NCI-H187 (cell line): ENCODE measurements at regions not wholly inside any gene's neighbourhood (a gene's known extent, or its start where the extent isn't known, plus 50 kb on each side); places are given as distances from the start of the nearest gene placed in this dataset.
"Not testable (repeated sequence)": the region's sequence is repeated elsewhere in the genome, so short reads cannot be mapped to it uniquely, and the experiment has no call there.

Experiments
- DNase-seq, 2 experiments: peaks; one replicate each; lab custom pipeline; 2025; lab: John Stamatoyannopoulos, UW

GRCh38 chr4:189514209-189514608 lies 426.5 kb upstream of the FRG1 start:
- DNase-seq, result no peak

- no peak for DNase-seq
These were observed 423.8 kb upstream of the FRG1 start for GRCh38 chr4:189516902-189517301.

- DNase-seq, result no peak
These were observed 421.5 kb upstream of the FRG1 start for GRCh38 chr4:189519186-189519585.

GRCh38 chr4:189525304-189525703 lies 415.4 kb upstream of the FRG1 start:
- no peak for DNase-seq

GRCh38 chr4:189530848-189531247 lies 409.8 kb upstream of the FRG1 start:
- DNase-seq, result no peak

- DNase-seq, result no peak
These were observed 407.1 kb upstream of the FRG1 start for GRCh38 chr4:189533603-189534002.

GRCh38 chr4:189547559-189547958 lies 393.1 kb upstream of the FRG1 start:
- DNase-seq, result no peak

GRCh38 chr4:189548484-189549125 lies 392.1 kb upstream of the FRG1 start:
- DNase-seq, result no peak

- not testable (repeated sequence) for DNase-seq
These were observed 388.6 kb upstream of the FRG1 start for GRCh38 chr4:189551931-189552670.

- not testable (repeated sequence) for DNase-seq
These were observed 380.1 kb upstream of the FRG1 start for GRCh38 chr4:189560605-189561004.

GRCh38 chr4:189563751-189564150 lies 376.9 kb upstream of the FRG1 start:
- DNase-seq, result not testable (repeated sequence)

- not testable (repeated sequence) for DNase-seq
These were observed 374.4 kb upstream of the FRG1 start for GRCh38 chr4:189566271-189566670.

- not testable (repeated sequence) for DNase-seq
These were observed 373.8 kb upstream of the FRG1 start for GRCh38 chr4:189566900-189567299.

GRCh38 chr4:189579645-189580044 lies 361.0 kb upstream of the FRG1 start:
- DNase-seq, result not testable (repeated sequence)

- DNase-seq, result not testable (repeated sequence)
These were observed 353.6 kb upstream of the FRG1 start for GRCh38 chr4:189586908-189587632.

GRCh38 chr4:189589201-189589600 lies 351.5 kb upstream of the FRG1 start:
- DNase-seq, result not testable (repeated sequence)

- no peak for DNase-seq
These were observed 347.8 kb upstream of the FRG1 start for GRCh38 chr4:189592890-189593289.

GRCh38 chr4:189597341-189597740 lies 343.3 kb upstream of the FRG1 start:
- no peak for DNase-seq

GRCh38 chr4:189600264-189600663 lies 340.4 kb upstream of the FRG1 start:
- DNase-seq, result no peak

- no peak for DNase-seq
These were observed 339.8 kb upstream of the FRG1 start for GRCh38 chr4:189600718-189601435.

GRCh38 chr4:189602827-189603226 lies 337.8 kb upstream of the FRG1 start:
- not testable (repeated sequence) for DNase-seq

- DNase-seq, result not testable (repeated sequence)
These were observed 330.1 kb upstream of the FRG1 start for GRCh38 chr4:189610571-189610970.
